Sigmoid colon (tissue), 6 donors: ENCODE measurements at regions not wholly inside any gene's neighbourhood (a gene's known extent, or its start where the extent isn't known, plus 50 kb on each side); places are given as distances from the start of the nearest gene placed in this dataset.

Experiments used
- DNase-seq: peaks from one replicate; pipeline ENCODE4 v3.0.0-alpha.2; 2019
- H3K27ac ChIP-seq, 4 donors: fragments of 200-600 bp; sonication (generic); one replicate each; pipeline ENCODE4 v1.5.1; 2016 to 2019; ENCODE audit warnings: mild to moderate bottlenecking in 1 of 4
- H3K27me3 ChIP-seq, 3 donors: fragments of 200-600 bp; sonication (generic); one replicate each; pipeline ENCODE4 v1.5.1; 2019; ENCODE audit warnings: mild to moderate bottlenecking in 1 of 3
- H3K36me3 ChIP-seq, 4 donors: fragments of 200-600 bp; sonication (generic); one replicate each; pipeline ENCODE4 v1.5.1; 2016 to 2019
- H3K4me1 ChIP-seq, 4 donors: fragments of 200-600 bp; sonication (generic); one replicate each; pipeline ENCODE4 v1.5.1; 2017 to 2019
- H3K4me3 ChIP-seq, 4 donors: fragments of 200-600 bp; sonication (generic); one replicate each; pipeline ENCODE4 v1.5.1; 2017 to 2019; ENCODE audit warnings: mild to moderate bottlenecking in 2 of 4, moderate library complexity in 1 of 4
- H3K9me3 ChIP-seq, 4 donors: fragments of 200-600 bp in 3 of 4; sonication (generic) in 3 of 4; one replicate each; pipeline versions ENCODE4 v1.5.1 to v1.6.1; 2013 to 2019
- EP300 ChIP-seq, 4 donors: sonication (generic); formaldehyde crosslinking; IDR thresholded peaks; one replicate each; pipeline ENCODE4 v1.6.1; 2017; ENCODE audit warnings: antibody characterized with exemption in 4 of 4
- POLR2A ChIP-seq, 2 donors: fragments of 450-650 bp; IDR thresholded peaks; one replicate each; pipeline ENCODE4 v1.6.1; 2016; ENCODE audit warnings: antibody characterized with exemption in 2 of 2, mild to moderate bottlenecking in 2 of 2, moderate library complexity in 2 of 2
- POLR2AphosphoS5 ChIP-seq, 4 donors: sonication (generic); formaldehyde crosslinking; IDR thresholded peaks; one replicate each; pipeline ENCODE4 v1.6.1; 2017; ENCODE audit warnings: antibody characterized with exemption in 4 of 4
- WGBS, 2 donors: extraction: QIAGEN DNeasy Blood & Tissue Kit; methylation state at CpG; one replicate each; pipeline ENCODE4 v1.1.7; 2013; 5-methylcytosine and 5-hydroxymethylcytosine counted together
- intact Hi-C: fragments of 100-400 bp; cut with DNase I; formaldehyde crosslinking; loops from one replicate; pipeline ENCODE4 v1.15.1; 2023
- TF ChIP-seq, protein P1 (sequence below), 4 experiments: fragments of 450-650 bp in 3 of 4; fragments of 200-600 bp in 1 of 4; IDR thresholded peaks; one replicate each; pipeline ENCODE4 v1.5.1; 2016 to 2019; ENCODE audit warnings: antibody characterized with exemption in 4 of 4, mild to moderate bottlenecking in 3 of 4, moderate library complexity in 2 of 4
- donor health status: healthy with polysubstance abuse.
- donor health status: healthy.

DNA sequence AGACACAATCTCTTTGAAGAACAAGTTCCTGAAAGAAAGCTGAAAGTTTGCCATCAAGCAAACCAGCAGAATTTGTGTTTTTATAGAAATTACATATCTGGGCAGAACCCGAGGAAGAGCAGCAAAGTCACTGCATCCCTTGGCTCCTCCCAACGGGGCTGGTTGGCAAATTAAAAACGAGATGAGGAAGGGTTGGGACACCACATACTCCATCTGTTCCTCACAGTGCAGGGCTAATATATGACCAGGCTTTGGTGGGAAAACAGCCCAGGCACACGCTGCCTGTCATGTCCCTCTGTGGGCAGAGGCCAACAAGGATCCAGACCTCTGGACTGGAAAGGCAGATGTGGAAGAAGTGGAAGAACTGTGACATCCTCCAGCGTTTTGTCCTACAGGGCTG lies 607.3 kb downstream of the CDH26 start:
- Histone ChIP-seq H3K4me1 (no peaks in the 10 kb centered on the region), H3K27me3 (no peaks in the 10 kb centered on the region), H3K9me3 (no peaks in the 10 kb centered on the region), H3K4me3 (no peak overlapping the region), H3K27ac (no peak overlapping the region), H3K36me3 (no peaks in the 10 kb centered on the region)
- intact Hi-C loops = no loop called here
- no peak for DNase-seq
- TF ChIP-seq EP300 (IDR thresholded peaks at IDR 0.05) (no peak), POLR2A (IDR thresholded peaks at IDR 0.05) (no peak), POLR2AphosphoS5 (IDR thresholded peaks at IDR 0.05) (no peak)
- TF ChIP-seq, protein P1, sequence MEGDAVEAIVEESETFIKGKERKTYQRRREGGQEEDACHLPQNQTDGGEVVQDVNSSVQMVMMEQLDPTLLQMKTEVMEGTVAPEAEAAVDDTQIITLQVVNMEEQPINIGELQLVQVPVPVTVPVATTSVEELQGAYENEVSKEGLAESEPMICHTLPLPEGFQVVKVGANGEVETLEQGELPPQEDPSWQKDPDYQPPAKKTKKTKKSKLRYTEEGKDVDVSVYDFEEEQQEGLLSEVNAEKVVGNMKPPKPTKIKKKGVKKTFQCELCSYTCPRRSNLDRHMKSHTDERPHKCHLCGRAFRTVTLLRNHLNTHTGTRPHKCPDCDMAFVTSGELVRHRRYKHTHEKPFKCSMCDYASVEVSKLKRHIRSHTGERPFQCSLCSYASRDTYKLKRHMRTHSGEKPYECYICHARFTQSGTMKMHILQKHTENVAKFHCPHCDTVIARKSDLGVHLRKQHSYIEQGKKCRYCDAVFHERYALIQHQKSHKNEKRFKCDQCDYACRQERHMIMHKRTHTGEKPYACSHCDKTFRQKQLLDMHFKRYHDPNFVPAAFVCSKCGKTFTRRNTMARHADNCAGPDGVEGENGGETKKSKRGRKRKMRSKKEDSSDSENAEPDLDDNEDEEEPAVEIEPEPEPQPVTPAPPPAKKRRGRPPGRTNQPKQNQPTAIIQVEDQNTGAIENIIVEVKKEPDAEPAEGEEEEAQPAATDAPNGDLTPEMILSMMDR (IDR thresholded peaks at IDR 0.05) = no peak
- 62 to 63% methylated on average over 5 of the region's 5 CpGs for WGBS, 2 donors

DNA sequence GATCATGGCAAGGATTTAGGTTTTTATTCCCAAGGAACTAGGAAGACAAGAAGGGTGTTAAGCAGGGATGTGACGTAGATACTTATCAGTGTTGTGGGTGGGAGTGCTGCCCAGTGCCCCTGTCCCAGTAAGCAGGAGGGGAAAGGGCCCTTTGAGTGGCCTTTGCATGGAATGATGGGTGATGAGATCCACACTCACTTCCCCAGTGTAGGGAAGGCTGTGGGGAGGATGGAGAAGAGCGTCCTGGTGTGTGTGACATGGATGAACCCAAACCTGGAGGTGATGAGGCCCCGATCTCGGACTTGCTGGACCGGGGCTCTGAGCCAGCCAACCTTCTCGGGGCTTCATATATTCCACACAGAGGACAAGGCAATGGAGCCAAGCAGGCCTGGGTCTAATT lies 610.9 kb downstream of the CDH26 start:
- WGBS, 2 donors = 89 to 90% methylated on average over 6 of the region's 6 CpGs
- no peaks in the 10 kb centered on the region for H3K27me3 ChIP-seq
- no peak overlapping the region for H3K27ac ChIP-seq
- no peaks in the 10 kb centered on the region for H3K9me3 ChIP-seq
- no peak for DNase-seq
- H3K36me3 ChIP-seq = no peaks in the 10 kb centered on the region
- no peak overlapping the region for H3K4me3 ChIP-seq
- no peaks in the 10 kb centered on the region for H3K4me1 ChIP-seq
- TF ChIP-seq EP300 (IDR thresholded peaks at IDR 0.05) = no peak
- no peak for TF ChIP-seq POLR2AphosphoS5 (IDR thresholded peaks at IDR 0.05)
- TF ChIP-seq, protein P1 (IDR thresholded peaks at IDR 0.05) = no peak
- no peak for TF ChIP-seq POLR2A (IDR thresholded peaks at IDR 0.05)
- intact Hi-C loops = no loop called here

DNA sequence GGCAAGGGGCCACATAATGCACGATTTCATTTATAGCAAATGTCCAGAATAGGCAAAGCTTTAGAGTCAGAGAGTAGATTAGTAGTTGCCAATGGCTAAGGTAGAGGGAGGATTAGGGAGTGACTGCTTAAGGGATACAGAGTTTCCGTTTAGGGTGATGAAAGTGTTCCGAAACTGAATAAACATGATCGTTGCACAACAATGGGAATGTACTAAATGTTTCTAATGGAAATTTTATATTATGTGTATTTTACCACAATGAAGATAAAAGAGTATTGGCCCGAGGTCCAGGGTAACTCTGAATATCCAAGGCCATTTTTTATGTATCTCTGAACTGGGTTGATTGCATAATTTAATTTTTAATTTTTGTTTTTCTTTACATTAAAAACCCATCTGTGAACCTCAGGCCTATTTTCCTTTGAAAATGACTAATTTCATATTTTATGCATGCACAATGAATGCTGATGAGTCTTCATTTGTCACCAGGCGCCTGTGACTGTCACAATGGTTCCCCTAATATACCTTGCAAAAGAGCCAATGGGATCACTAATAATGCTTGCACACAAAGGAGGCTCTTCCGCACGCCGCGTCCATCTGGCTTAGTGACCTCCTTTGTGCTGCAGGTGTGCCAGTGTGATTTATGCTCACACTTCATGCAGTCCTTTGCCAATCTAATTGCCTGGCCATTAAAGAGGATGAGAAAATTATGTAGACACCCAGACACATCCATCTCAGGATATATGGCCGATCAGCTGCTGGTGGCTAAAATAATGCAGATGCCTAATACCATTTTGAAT lies 612.5 kb downstream of the CDH26 start:
- Histone ChIP-seq H3K4me3 (no peak overlapping the region), H3K4me1 (no peaks in the 10 kb centered on the region), H3K27me3 (no peaks in the 10 kb centered on the region), H3K27ac (no peak overlapping the region), H3K36me3 (no peaks in the 10 kb centered on the region), H3K9me3 (no peaks in the 10 kb centered on the region)
- 85 to 90% methylated on average over 11 of the region's 11 CpGs for WGBS, 2 donors
- TF ChIP-seq, protein P1 (IDR thresholded peaks at IDR 0.05) = no peak
- TF ChIP-seq POLR2A (IDR thresholded peaks at IDR 0.05) (no peak), EP300 (IDR thresholded peaks at IDR 0.05) (no peak), POLR2AphosphoS5 (IDR thresholded peaks at IDR 0.05) (no peak)
- DNase-seq = no peak
- intact Hi-C loops = no loop called here

DNA sequence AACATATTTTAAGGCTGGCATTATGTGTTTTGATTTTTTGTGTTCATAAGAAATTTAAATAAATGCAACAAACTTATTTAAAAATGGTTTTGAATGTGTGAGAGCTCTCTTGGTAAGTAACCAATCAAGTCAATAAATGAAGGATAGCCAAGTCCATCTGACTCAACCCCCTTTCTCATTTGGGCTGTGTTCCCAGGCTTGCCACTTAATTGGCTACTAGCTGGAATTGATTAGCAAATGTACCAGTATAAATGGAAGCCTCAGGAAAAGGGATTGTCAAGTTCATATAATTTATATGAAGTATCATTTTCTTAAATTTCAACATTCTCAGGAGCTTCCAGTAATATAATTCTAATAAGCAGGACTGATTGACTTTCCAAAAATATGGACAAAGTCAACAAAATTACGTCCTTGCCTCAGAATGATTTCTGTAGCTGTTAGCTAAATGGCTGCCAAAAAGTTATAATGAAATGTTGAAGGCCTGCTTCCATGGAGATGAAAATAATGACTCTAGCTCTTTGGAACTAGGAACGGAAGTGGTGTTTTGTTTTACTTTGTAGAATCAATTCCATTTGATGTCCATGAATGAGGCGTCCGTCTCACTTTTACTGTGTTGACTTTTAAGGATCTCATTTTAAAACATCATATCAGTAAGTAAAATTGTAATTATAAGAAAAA lies 614.9 kb downstream of the CDH26 start:
- intact Hi-C loops = no loop called here
- H3K4me1 ChIP-seq = no peaks in the 10 kb centered on the region
- DNase-seq = no peak
- no peak for TF ChIP-seq POLR2A (IDR thresholded peaks at IDR 0.05)
- no peak for TF ChIP-seq POLR2AphosphoS5 (IDR thresholded peaks at IDR 0.05)
- no peak for TF ChIP-seq EP300 (IDR thresholded peaks at IDR 0.05)
- TF ChIP-seq, protein P1 (IDR thresholded peaks at IDR 0.05) = no peak
- no peaks in the 10 kb centered on the region for H3K36me3 ChIP-seq
- no peaks in the 10 kb centered on the region for H3K9me3 ChIP-seq
- no peak overlapping the region for H3K27ac ChIP-seq
- no peak overlapping the region for H3K4me3 ChIP-seq
- WGBS, 2 donors = 72 to 77% methylated on average over 4 of the region's 4 CpGs
- no peaks in the 10 kb centered on the region for H3K27me3 ChIP-seq
